ENCODE measurements at regions not wholly inside any gene's neighbourhood (a gene's known extent, or its start where the extent isn't known, plus 50 kb on each side); places are given as distances from the start of the nearest gene placed in this dataset.

DNA sequence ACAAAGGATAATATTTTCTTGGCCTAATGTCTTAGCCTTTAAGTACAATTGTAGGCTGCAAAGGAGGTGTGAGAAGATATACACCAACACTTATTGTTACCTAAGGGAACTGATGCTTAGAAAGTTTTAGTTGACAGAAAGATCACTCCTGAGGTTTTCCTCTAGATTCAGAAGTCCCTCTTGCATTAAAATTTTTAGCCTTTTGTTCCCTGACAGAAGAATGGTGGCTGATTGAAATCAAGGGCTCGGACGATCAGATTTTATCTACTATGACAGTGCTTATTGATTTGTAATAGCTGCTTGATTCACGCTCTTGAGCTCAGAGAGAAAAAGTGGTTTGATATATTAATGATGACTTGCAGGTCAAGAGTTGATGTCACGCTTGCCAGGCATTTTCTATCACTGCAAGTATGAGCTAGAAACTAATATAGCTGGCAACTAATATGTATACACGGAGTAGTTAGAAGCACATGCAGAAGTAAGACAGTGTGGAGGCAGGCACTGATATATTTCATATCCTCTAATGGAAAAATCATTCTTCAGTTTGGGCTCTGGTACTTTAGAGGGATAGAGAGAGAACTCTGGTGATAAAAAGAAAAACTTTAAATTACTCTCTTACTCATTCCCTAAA lies 246.6 kb upstream of the ID4 start:
- H3K4me3 ChIP-seq (ENCODE audit: low read length): no peak overlapping the region
- 86 to 100% methylated on average over 5 of the region's 5 CpGs for WGBS, 2 experiments (ENCODE audit: insufficient coverage in 1 of 2, insufficient read length in 1 of 2)
- H3K27ac ChIP-seq (ENCODE audit: low read depth, low read length): no peak overlapping the region
- no peaks in the 10 kb centered on the region for H3K36me3 ChIP-seq (ENCODE audit: control insufficient read depth, insufficient read depth, low read length)
- Mint-ChIP-seq H3K4me1 (no peaks in the 10 kb centered on the region), H3K4me3 (no peak overlapping the region), H3K36me3 (ENCODE audit: low read depth) (no peaks in the 10 kb centered on the region), H3K9me3 (no peaks in the 10 kb centered on the region), H3K27ac (no peak overlapping the region), H3K27me3 (ENCODE audit: insufficient read depth) (no peaks in the 10 kb centered on the region)
- H3K9ac ChIP-seq (ENCODE audit: extremely low read depth, low read length, poor library complexity, severe bottlenecking): no peak overlapping the region
- no peak for DNase-seq
- no peaks in the 10 kb centered on the region for H3K27me3 ChIP-seq (ENCODE audit: control insufficient read depth, insufficient read depth, low read length, poor library complexity, severe bottlenecking)
- TF ChIP-seq, protein P1, sequence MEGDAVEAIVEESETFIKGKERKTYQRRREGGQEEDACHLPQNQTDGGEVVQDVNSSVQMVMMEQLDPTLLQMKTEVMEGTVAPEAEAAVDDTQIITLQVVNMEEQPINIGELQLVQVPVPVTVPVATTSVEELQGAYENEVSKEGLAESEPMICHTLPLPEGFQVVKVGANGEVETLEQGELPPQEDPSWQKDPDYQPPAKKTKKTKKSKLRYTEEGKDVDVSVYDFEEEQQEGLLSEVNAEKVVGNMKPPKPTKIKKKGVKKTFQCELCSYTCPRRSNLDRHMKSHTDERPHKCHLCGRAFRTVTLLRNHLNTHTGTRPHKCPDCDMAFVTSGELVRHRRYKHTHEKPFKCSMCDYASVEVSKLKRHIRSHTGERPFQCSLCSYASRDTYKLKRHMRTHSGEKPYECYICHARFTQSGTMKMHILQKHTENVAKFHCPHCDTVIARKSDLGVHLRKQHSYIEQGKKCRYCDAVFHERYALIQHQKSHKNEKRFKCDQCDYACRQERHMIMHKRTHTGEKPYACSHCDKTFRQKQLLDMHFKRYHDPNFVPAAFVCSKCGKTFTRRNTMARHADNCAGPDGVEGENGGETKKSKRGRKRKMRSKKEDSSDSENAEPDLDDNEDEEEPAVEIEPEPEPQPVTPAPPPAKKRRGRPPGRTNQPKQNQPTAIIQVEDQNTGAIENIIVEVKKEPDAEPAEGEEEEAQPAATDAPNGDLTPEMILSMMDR (conservative IDR thresholded peaks at IDR 0.05): no peak
- H3K9me3 ChIP-seq (ENCODE audit: control insufficient read depth, low read length): no peaks in the 10 kb centered on the region
- no peaks in the 10 kb centered on the region for H3K4me1 ChIP-seq (ENCODE audit: control insufficient read depth, insufficient read depth, low read length)

DNA sequence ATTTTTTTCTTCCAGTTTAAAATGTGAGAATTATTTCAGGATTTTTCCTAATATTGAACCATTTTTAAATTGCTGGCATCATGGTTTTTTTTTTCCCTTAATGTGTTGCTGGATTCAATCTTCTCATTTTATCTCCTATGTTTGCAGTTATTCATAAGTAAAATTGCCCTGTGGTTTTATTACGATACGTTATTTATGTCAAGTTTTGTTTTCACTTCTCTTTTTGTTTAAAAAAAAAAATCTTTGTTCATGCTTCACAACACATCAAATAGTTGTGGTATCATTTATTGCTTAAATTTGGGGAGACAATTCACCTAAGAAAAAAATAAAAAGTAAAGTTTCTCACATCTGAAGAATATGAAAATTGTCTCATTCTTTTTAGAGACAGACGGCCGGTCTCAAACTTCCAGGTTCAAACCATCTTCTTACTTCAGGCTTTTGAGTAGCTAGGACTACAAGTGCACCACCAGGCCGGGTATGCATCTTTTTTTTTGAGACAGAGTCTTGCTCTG lies 239.3 kb upstream of the ID4 start:
- H3K27me3 Mint-ChIP-seq (ENCODE audit: insufficient read depth): no peaks in the 10 kb centered on the region
- no peak overlapping the region for H3K4me3 Mint-ChIP-seq
- Histone ChIP-seq H3K9ac (ENCODE audit: extremely low read depth, low read length, poor library complexity, severe bottlenecking) (no peak overlapping the region), H3K9me3 (ENCODE audit: control insufficient read depth, low read length) (no peaks in the 10 kb centered on the region), H3K4me1 (ENCODE audit: control insufficient read depth, insufficient read depth, low read length) (no peaks in the 10 kb centered on the region), H3K27me3 (ENCODE audit: control insufficient read depth, insufficient read depth, low read length, poor library complexity, severe bottlenecking) (no peaks in the 10 kb centered on the region), H3K4me3 (ENCODE audit: low read length) (no peak overlapping the region), H3K27ac (ENCODE audit: low read depth, low read length) (no peak overlapping the region), H3K36me3 (ENCODE audit: control insufficient read depth, insufficient read depth, low read length) (no peaks in the 10 kb centered on the region)
- TF ChIP-seq, protein P1 (conservative IDR thresholded peaks at IDR 0.05): no peak
- no peak overlapping the region for H3K27ac Mint-ChIP-seq
- 84 to 90% methylated on average over 3 to 5 of the region's 5 CpGs for WGBS, 2 experiments (ENCODE audit: insufficient coverage in 1 of 2, insufficient read length in 1 of 2)
- DNase-seq: no peak
- H3K9me3 Mint-ChIP-seq: no peaks in the 10 kb centered on the region
- no peaks in the 10 kb centered on the region for H3K4me1 Mint-ChIP-seq
- no peaks in the 10 kb centered on the region for H3K36me3 Mint-ChIP-seq (ENCODE audit: low read depth)

DNA sequence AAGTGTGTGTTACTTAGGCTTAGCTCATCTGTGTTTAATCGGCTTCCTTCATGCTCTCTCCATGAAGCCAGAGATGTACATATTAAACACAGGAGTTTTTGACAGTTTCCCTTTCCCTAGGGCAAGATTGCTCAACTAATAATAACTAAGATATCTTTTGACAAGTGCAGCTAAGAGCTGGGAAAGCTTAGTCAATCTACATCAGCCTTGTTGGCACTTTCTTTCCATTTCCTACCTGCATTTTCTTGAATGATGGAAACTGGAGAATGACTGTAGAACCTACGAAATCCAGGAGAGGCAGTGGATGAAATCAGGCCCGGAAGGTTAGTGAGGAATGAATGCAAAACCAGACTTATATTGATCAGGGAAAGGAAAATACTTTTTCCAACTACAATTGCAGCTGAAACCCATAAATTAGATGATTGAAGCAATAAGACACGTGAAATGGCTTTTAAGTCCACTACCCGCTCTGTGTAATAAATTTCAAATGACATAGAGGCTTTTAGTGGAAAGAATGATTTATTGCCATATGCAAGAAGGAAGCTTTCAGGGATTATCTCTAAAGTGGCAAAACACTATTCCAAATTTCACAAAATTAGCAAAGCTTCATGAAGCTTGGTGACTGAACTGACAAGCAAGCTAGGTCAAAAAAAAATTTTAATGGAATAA lies 237.2 kb upstream of the ID4 start:
- Mint-ChIP-seq H3K4me3 (no peak overlapping the region), H3K4me1 (no peaks in the 10 kb centered on the region), H3K27ac (no peak overlapping the region), H3K27me3 (ENCODE audit: insufficient read depth) (no peaks in the 10 kb centered on the region), H3K36me3 (ENCODE audit: low read depth) (no peaks in the 10 kb centered on the region), H3K9me3 (no peaks in the 10 kb centered on the region)
- no peak for DNase-seq
- no peaks in the 10 kb centered on the region for H3K27me3 ChIP-seq (ENCODE audit: control insufficient read depth, insufficient read depth, low read length, poor library complexity, severe bottlenecking)
- TF ChIP-seq, protein P1 (conservative IDR thresholded peaks at IDR 0.05): no peak
- H3K4me1 ChIP-seq (ENCODE audit: control insufficient read depth, insufficient read depth, low read length): no peaks in the 10 kb centered on the region
- H3K9me3 ChIP-seq (ENCODE audit: control insufficient read depth, low read length): no peaks in the 10 kb centered on the region
- no peaks in the 10 kb centered on the region for H3K36me3 ChIP-seq (ENCODE audit: control insufficient read depth, insufficient read depth, low read length)
- WGBS, 2 experiments (ENCODE audit: insufficient coverage in 1 of 2, insufficient read length in 1 of 2): 81 to 93% methylated on average over 4 to 5 of the region's 5 CpGs
- no peak overlapping the region for H3K27ac ChIP-seq (ENCODE audit: low read depth, low read length)
- no peak overlapping the region for H3K9ac ChIP-seq (ENCODE audit: extremely low read depth, low read length, poor library complexity, severe bottlenecking)
- no peak overlapping the region for H3K4me3 ChIP-seq (ENCODE audit: low read length)

Measured in endodermal cell (in vitro differentiated cells).